ENCODE measurements at regions not wholly inside any gene's neighbourhood (a gene's known extent, or its start where the extent isn't known, plus 50 kb on each side); places are given as distances from the start of the nearest gene placed in this dataset.

DNA sequence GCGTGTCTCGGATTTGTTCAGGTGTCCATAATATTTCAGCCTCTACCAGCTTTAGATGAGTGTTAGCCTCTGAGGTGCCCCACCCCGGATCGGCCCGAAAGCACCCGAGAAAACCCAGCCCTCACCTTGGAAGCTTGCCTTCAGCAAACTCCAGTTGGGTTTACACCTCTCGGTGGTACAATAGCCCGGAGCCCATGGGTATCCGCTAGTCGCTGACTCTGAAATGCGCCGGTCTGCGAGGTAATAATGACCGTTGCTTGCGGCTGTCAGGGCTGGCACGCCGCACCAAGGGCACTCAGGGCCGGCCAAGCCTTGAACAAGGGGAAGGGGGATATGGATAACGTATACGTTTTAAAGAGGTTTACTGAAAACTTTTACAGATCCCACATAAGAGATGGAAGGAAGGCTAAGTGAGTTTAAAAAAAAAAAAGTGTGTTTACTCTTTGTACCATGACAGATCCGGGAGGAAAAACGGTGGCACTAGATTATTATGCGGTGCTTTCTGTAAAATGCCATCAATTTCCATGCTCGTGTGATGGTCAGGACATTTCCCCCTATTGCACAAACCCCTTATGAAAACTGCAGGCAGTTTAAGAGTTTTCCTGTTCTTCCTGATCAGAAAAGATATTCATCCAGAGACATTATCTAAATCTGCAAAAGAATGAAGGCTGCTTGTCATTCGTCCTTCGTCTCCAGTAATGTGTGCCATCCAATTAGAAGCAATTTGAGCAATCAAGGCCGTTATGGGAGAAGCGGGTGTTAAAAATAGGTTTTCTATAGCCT lies 124.2 kb downstream of the TMEM161B start:
- intact Hi-C loops (cut with micrococcal nuclease) = loop anchor here (10.0 kb wide), 1 partner anchor 540 kb away; no protein-coding TSS in a partner anchor
- Histone ChIP-seq H3K27me3 (ENCODE audit: low read depth) (peaks cover 77% of the 10 kb centered on the region), H3K27ac (replicated peaks) (no peak overlapping the region), H3K4me1 (peaks cover 51% of the 10 kb centered on the region), H3K4me3 (peak overlapping the region; percentile 68), H3K36me3 (no peaks in the 10 kb centered on the region), H3K9me3 (replicated peaks) (no peaks in the 10 kb centered on the region)
- no peak for DNase-seq
- TF ChIP-seq, protein P1, sequence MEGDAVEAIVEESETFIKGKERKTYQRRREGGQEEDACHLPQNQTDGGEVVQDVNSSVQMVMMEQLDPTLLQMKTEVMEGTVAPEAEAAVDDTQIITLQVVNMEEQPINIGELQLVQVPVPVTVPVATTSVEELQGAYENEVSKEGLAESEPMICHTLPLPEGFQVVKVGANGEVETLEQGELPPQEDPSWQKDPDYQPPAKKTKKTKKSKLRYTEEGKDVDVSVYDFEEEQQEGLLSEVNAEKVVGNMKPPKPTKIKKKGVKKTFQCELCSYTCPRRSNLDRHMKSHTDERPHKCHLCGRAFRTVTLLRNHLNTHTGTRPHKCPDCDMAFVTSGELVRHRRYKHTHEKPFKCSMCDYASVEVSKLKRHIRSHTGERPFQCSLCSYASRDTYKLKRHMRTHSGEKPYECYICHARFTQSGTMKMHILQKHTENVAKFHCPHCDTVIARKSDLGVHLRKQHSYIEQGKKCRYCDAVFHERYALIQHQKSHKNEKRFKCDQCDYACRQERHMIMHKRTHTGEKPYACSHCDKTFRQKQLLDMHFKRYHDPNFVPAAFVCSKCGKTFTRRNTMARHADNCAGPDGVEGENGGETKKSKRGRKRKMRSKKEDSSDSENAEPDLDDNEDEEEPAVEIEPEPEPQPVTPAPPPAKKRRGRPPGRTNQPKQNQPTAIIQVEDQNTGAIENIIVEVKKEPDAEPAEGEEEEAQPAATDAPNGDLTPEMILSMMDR (IDR thresholded peaks at IDR 0.05; ENCODE audit: borderline replicate concordance) = no peak

DNA sequence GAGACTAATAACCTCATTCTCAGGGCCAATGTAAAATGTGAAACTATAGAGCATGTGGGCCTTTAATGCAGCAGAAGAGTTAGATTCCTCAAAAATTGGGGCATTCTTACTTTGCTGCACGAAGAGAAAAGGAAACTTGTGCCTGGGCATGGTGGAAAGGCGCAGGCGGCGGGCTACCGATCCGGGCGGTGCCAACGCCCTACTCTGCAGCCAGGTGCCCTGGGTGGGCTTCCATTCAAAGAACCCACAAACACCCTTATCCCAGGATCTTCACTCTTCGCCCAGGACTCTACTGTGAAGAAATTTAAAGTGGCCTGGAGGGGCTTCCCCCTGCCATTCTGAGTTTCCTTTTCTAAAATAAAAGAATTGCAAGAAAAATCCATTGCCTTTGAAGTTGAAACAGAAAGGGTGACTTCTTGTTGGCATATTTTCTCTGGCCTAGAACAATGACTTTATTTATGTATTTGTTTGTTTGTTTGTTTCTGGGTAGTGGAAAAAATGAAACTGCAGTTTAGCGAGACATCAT lies 124.9 kb downstream of the TMEM161B start:
- H3K27ac ChIP-seq (replicated peaks) = no peak overlapping the region

DNA sequence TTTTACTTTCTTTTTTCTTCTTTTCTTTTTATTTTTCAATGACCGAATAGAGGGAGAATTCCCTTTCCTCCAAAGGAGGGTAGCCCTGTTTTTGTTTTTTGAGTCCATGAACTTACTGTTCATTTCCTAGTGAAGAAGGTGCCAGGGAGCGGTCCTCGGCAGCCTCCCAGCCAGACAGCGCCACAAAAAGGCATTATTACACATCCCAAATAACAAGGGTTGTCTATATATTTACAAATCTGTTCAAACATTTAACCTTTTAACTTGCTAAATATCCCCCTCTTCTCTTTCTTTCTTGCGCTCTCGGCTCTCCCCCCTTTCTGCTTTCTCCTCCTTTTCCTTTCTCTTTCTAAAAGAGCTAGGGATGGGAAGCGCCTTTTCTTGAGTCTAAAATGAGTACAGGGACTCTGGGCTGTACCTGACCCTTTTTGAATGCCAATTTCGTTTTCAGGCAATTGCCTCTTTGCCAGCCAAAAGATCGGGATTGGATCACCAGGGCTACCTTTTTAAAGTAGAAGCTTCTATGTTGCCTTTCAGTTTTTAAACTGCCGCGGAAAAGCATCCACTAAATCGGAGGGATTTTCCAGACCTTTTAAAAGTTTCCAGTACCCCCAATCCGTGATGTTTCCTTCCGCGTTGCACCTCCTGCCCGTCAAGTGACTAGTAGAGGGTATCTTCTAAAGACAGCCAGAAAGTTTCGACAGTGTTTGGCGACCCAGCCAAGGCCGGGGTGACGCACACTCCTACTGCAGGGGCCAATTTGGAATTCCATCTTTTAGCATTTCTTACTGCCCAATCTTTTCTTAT lies 125.6 kb downstream of the TMEM161B start:
- no peaks in the 10 kb centered on the region for H3K9me3 ChIP-seq (replicated peaks)
- H3K27me3 ChIP-seq (ENCODE audit: low read depth) = peaks cover 67% of the 10 kb centered on the region
- H3K4me1 ChIP-seq = peaks cover 51% of the 10 kb centered on the region
- no peak for DNase-seq
- no peaks in the 10 kb centered on the region for H3K36me3 ChIP-seq
- intact Hi-C loops (cut with micrococcal nuclease) = loop anchor here (10.0 kb wide), 1 partner anchor 542 kb away; no protein-coding TSS in a partner anchor
- TF ChIP-seq, protein P1 (IDR thresholded peaks at IDR 0.05; ENCODE audit: borderline replicate concordance) = no peak
- H3K27ac ChIP-seq (replicated peaks) = peak overlapping the region; percentile 13
- peak overlapping the region; percentile 68 for H3K4me3 ChIP-seq

More for the DNA sequence above, 124.9 kb downstream of the TMEM161B start:
- TF ChIP-seq, protein P1 (IDR thresholded peaks at IDR 0.05; ENCODE audit: borderline replicate concordance) = no peak
- peaks cover 51% of the 10 kb centered on the region for H3K4me1 ChIP-seq
- H3K9me3 ChIP-seq (replicated peaks) = no peaks in the 10 kb centered on the region
- no peak for DNase-seq
- H3K27me3 ChIP-seq (ENCODE audit: low read depth) = peaks cover 72% of the 10 kb centered on the region
- intact Hi-C loops (cut with micrococcal nuclease) = loop anchor here (10.0 kb wide), 1 partner anchor 541 kb away; no protein-coding TSS in a partner anchor
- no peaks in the 10 kb centered on the region for H3K36me3 ChIP-seq
- peak overlapping the region; percentile 68 for H3K4me3 ChIP-seq

DNA sequence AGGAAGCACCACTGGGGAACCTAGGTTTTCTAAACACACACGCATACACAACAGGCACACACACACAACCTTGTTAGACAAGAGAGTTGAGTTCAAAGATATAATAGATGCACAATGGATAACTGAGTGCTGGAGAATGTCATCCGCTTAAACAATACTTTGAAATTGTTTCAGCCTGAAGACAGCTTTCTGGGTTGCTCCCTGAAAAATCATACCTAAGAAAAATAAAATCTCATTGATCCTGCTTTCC lies 126.1 kb downstream of the TMEM161B start:
- TF ChIP-seq, protein P1 (IDR thresholded peaks at IDR 0.05; ENCODE audit: borderline replicate concordance) = no peak
- no peak for DNase-seq
- Histone ChIP-seq H3K27ac (replicated peaks) (no peak overlapping the region), H3K4me3 (peak overlapping the region; percentile 68), H3K36me3 (no peaks in the 10 kb centered on the region), H3K4me1 (peaks cover 51% of the 10 kb centered on the region), H3K27me3 (ENCODE audit: low read depth) (peaks cover 64% of the 10 kb centered on the region), H3K9me3 (replicated peaks) (no peaks in the 10 kb centered on the region)
- intact Hi-C loops (cut with micrococcal nuclease) = loop anchor here (10.0 kb wide), 1 partner anchor 542 kb away; no protein-coding TSS in a partner anchor

DNA sequence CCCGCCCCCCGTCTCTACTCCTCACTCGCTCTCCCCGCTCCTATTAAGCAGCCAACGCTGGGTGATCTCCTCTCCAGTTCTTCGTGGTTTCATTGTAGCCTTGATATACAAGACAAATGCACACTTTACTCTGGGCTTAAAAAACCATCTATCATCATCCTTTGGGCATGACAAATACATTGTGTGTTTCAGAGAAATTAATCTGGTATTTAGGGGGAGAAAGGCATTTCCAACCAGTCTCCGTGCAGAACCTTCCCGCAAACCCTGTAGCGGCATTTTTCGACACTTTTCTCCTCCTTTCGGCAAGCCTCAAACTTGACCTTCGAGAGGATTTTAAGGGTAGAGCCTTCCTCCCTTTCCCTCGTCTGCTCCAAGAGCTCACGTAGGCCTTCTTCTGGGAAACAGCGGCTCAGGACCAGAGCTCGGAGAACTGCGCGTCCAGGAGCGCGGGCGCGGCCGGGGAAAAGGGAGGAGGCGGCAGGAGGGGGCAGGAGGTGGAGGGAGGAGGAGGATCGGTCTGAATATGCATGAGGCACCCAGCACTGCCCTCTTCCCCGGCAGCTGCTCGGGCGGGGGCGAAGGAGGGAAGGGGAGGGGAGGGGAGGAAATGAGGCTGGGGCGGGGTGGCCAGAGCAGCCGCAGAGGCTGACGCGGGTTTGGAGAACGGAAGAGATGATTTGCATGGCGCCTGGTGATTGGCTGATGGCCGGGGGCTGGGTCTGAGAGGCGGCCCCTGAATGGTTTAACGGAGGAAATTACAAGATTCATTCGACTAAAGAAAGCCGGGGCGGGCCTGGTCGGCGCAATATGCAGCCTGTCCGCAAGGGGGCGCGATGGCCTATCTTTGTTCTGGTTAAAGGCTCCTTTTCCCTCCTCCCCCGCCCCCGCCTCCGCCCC lies 127.5 kb downstream of the TMEM161B start:
- peak overlapping the region; percentile 56 for H3K27ac ChIP-seq (replicated peaks)
- peak overlapping the region; percentile 68 for H3K4me3 ChIP-seq
- no peaks in the 10 kb centered on the region for H3K9me3 ChIP-seq (replicated peaks)
- peaks cover 56% of the 10 kb centered on the region for H3K27me3 ChIP-seq (ENCODE audit: low read depth)
- H3K36me3 ChIP-seq = no peaks in the 10 kb centered on the region
- TF ChIP-seq, protein P1 (IDR thresholded peaks at IDR 0.05; ENCODE audit: borderline replicate concordance) = peak; percentile 77
- H3K4me1 ChIP-seq = peaks cover 51% of the 10 kb centered on the region
- intact Hi-C loops (cut with micrococcal nuclease) = loop anchor here (10.0 kb wide), 1 partner anchor 544 kb away; no protein-coding TSS in a partner anchor
- peak; percentile 95 for DNase-seq

Data from left ventricle myocardium inferior (tissue), 1 donor.